ENCODE measurements at regions not wholly inside any gene's neighbourhood (a gene's known extent, or its start where the extent isn't known, plus 50 kb on each side); places are given as distances from the start of the nearest gene placed in this dataset.

GRCh38 chr12:67871231-67871630 lies 118.0 kb upstream of the IFNG-AS1 start:
- no peak for TF ChIP-seq POLR2A (IDR thresholded peaks at IDR 0.05)
- TF ChIP-seq, protein P1, sequence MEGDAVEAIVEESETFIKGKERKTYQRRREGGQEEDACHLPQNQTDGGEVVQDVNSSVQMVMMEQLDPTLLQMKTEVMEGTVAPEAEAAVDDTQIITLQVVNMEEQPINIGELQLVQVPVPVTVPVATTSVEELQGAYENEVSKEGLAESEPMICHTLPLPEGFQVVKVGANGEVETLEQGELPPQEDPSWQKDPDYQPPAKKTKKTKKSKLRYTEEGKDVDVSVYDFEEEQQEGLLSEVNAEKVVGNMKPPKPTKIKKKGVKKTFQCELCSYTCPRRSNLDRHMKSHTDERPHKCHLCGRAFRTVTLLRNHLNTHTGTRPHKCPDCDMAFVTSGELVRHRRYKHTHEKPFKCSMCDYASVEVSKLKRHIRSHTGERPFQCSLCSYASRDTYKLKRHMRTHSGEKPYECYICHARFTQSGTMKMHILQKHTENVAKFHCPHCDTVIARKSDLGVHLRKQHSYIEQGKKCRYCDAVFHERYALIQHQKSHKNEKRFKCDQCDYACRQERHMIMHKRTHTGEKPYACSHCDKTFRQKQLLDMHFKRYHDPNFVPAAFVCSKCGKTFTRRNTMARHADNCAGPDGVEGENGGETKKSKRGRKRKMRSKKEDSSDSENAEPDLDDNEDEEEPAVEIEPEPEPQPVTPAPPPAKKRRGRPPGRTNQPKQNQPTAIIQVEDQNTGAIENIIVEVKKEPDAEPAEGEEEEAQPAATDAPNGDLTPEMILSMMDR (IDR thresholded peaks at IDR 0.05) = no peak
